ENCODE measurements at regions not wholly inside any gene's neighbourhood (a gene's known extent, or its start where the extent isn't known, plus 50 kb on each side); places are given as distances from the start of the nearest gene placed in this dataset.

- no peak for DNase-seq (ENCODE audit: low read depth, low spot score)
- H2AFZ ChIP-seq (ENCODE audit: low read depth, low read length, poor library complexity, severe bottlenecking): no peak overlapping the region
- CTCF ChIA-PET: interaction anchor here (0.6 kb wide), 1 partner anchor 79 kb away, joined by 3 read pairs; no protein-coding TSS in a partner anchor
These were observed 127.4 kb upstream of the ZPLD1 start for GRCh38 chr3:102307442-102307841.

More at GRCh38 chr3:102307442-102307841, 127.4 kb upstream of the ZPLD1 start:
- no peaks in the 10 kb centered on the region for H4K20me1 ChIP-seq (ENCODE audit: insufficient read depth)
- no peaks in the 10 kb centered on the region for H3K79me2 ChIP-seq (ENCODE audit: insufficient read depth, low read length)
- no TSS peak for BruUV-seq (replicated peaks)
- intact Hi-C loops (cut with micrococcal nuclease): no loop called here
- no peak for ATAC-seq
- no peak overlapping the region for H3K4me2 ChIP-seq (ENCODE audit: low read length)
- H3K9me3 ChIP-seq (ENCODE audit: control insufficient read depth in 1 of 2, insufficient read depth in 1 of 2, low read depth in 1 of 2, low read length in 2 of 2): no peaks in the 10 kb centered on the region
- no peak overlapping the region for H3K27ac ChIP-seq (ENCODE audit: low read depth, low read length)
- ChIA-PET POLR2A (no interaction called here), RAD21 (ENCODE audit: low non-redundant PET in 1 of 2, low total read pairs in 2 of 2, uncharacterized antibody in 2 of 2, unreplicated experiment in 2 of 2) (no interaction called here)
- H3K36me3 ChIP-seq (ENCODE audit: control insufficient read depth in 1 of 2, insufficient read depth in 2 of 2, low read length in 2 of 2): no peaks in the 10 kb centered on the region
- no peak overlapping the region for H3K4me3 ChIP-seq (replicated peaks in 1 of 2; ENCODE audit: low read depth in 1 of 2, low read length in 2 of 2)
- TF ChIP-seq CBX3 (IDR thresholded peaks at IDR 0.05; ENCODE audit: low read depth) (no peak), RAD21 (IDR thresholded peaks at IDR 0.05; ENCODE audit: low read depth) (0 out of 2 replicates have a peak, but pooled peaks have one; percentile 2), REST (IDR thresholded peaks at IDR 0.05; ENCODE audit: low read depth) (no peak), SP1 (IDR thresholded peaks at IDR 0.05; ENCODE audit: low read depth) (no peak)
- no peaks in the 10 kb centered on the region for H3K9me2 ChIP-seq (ENCODE audit: insufficient read depth)
- no peaks in the 10 kb centered on the region for H3K27me3 ChIP-seq (ENCODE audit: insufficient read depth, low read length)
- no peaks in the 10 kb centered on the region for H3K4me1 ChIP-seq (ENCODE audit: control insufficient read depth in 1 of 2, insufficient read depth in 2 of 2, low read length in 2 of 2)
- no peak overlapping the region for H3K9ac ChIP-seq (ENCODE audit: low read length)

Data from HCT116 (cell line).